Brain microvascular endothelial cell (primary cell): ENCODE measurements at regions not wholly inside any gene's neighbourhood (a gene's known extent, or its start where the extent isn't known, plus 50 kb on each side); places are given as distances from the start of the nearest gene placed in this dataset.
"Not testable (repeated sequence)": the region's sequence is repeated elsewhere in the genome, so short reads cannot be mapped to it uniquely, and the experiment has no call there.

Source experiments
- DNase-seq: peaks from one replicate; pipeline ENCODE4 v3.0.0-alpha.2; 2020
- H3K27ac ChIP-seq: fragments of 250-450 bp; sonication (Bioruptor Pico); 2 replicates; pipeline ENCODE4 v1.5.1; 2020; ENCODE audit warnings: mild to moderate bottlenecking, moderate library complexity
- H3K27me3 ChIP-seq: fragments of 250-450 bp; sonication (Bioruptor Pico); replicated peaks from 2 replicates; pipeline ENCODE4 v1.5.1; 2020; ENCODE audit warnings: mild to moderate bottlenecking
- H3K36me3 ChIP-seq: fragments of 250-450 bp; sonication (Bioruptor Pico); replicated peaks from 2 replicates; pipeline ENCODE4 v1.5.1; 2020; ENCODE audit warnings: mild to moderate bottlenecking
- H3K4me3 ChIP-seq: 2 replicates; pipeline ENCODE4 v1.5.1; 2011; ENCODE audit warnings: low read depth, mild to moderate bottlenecking, control low read depth, low read length, moderate library complexity
- in situ Hi-C: cut with HindIII; loops from 2 replicates; pipeline ENCODE4 v1.10.0; 2017; ENCODE audit warnings: low sequenced_read_pairs, low pct_ligation_motif_present
- TF ChIP-seq, protein P1 (sequence below): IDR thresholded peaks from 2 replicates; pipeline ENCODE4 v1.5.1; 2011; ENCODE audit warnings: low read depth, mild to moderate bottlenecking, moderate library complexity, low read length, control low read depth, inconsistent platforms; ENCODE audit errors: missing control alignments

DNA sequence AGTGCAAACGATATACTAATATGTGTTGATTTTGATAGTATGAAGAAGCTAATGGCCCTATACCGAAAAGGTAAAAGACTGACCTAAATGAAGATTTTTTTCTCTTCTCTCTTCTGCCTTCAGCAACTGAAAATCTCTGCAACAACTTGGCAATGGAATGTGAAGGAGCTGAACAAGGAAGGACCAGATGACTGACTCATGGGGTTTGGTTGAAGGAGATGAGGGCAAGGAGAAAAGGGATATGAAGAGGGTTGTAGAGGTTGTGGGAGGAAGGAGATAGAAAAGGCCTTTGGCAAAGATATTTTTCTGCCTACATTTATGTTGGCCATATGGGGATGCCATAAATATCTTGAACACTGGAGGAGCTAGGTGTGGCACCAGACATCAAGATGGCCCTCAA, 129.7 kb upstream of the CHD1 start:
- in situ Hi-C loops, result no loop called here
- Histone ChIP-seq H3K36me3 (no peaks in the 10 kb centered on the region), H3K4me3 (no peak overlapping the region), H3K27ac (no peak overlapping the region), H3K27me3 (no peaks in the 10 kb centered on the region)
- TF ChIP-seq, protein P1, sequence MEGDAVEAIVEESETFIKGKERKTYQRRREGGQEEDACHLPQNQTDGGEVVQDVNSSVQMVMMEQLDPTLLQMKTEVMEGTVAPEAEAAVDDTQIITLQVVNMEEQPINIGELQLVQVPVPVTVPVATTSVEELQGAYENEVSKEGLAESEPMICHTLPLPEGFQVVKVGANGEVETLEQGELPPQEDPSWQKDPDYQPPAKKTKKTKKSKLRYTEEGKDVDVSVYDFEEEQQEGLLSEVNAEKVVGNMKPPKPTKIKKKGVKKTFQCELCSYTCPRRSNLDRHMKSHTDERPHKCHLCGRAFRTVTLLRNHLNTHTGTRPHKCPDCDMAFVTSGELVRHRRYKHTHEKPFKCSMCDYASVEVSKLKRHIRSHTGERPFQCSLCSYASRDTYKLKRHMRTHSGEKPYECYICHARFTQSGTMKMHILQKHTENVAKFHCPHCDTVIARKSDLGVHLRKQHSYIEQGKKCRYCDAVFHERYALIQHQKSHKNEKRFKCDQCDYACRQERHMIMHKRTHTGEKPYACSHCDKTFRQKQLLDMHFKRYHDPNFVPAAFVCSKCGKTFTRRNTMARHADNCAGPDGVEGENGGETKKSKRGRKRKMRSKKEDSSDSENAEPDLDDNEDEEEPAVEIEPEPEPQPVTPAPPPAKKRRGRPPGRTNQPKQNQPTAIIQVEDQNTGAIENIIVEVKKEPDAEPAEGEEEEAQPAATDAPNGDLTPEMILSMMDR, result no peak
- DNase-seq, result no peak

DNA sequence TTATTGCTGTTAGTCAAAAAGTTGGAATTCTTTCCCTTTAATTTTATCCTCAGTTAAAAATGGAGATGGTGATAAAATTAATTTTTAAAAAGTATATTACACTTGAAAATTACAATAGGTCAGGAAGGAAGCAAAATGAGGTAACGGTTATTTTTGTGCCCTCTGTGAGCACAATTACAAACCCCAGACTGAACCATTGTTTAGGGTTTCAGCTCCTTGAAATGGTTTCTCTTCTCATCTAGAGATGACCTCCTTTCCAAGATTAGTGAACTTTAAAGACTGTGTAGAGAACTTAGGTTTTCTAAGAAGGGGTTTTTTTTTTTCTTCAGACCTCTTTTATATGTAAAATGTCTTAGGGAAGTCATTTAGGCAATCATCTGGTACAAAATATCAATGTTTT, 126.2 kb upstream of the CHD1 start:
- TF ChIP-seq, protein P1, result no peak
- DNase-seq, result no peak
- in situ Hi-C loops, result no loop called here
- Histone ChIP-seq H3K36me3 (no peaks in the 10 kb centered on the region), H3K4me3 (no peak overlapping the region), H3K27ac (no peak overlapping the region), H3K27me3 (no peaks in the 10 kb centered on the region)

DNA sequence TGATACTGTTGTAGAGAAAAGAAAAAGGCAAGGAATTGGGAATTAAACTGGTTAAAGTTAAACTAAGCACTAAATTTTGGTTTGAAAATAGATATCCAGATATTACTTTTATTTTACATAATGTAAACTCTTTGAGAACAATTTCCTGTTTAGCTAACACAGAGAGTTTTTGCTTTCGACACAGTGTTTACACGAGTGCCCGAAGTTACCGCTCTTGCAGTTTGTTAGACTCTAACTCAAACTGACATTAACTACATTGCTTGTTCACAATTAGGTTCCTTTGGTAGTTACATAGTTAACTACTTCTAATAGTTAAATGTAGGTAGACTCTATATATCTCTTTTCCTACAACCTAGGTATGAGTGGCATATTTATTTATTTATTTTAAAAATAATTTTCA, 117.1 kb upstream of the CHD1 start:
- no peak overlapping the region for H3K27ac ChIP-seq
- in situ Hi-C loops, result no loop called here
- DNase-seq, result no peak
- TF ChIP-seq, protein P1, result no peak
- H3K36me3 ChIP-seq, result no peaks in the 10 kb centered on the region
- H3K4me3 ChIP-seq, result no peak overlapping the region
- H3K27me3 ChIP-seq, result no peaks in the 10 kb centered on the region

DNA sequence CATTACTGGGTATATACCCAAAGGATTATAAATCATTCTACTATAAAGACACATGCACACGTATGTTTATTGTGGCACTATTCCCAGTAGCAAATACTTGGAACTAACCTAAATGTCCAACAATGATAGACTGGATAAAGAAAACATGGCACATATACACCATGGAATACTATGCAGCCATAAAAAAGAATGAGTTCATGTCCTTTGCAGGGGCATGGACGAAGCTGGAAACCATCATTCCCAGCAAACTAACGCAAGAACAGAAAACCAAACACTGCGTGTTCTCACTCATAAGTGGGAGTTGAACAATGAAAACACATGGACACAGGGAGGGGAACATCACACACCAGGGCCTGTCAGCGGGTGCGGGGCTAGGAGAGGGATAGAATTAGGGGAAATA, 114.5 kb upstream of the CHD1 start:
- in situ Hi-C loops, H3K27me3 ChIP-seq, H3K27ac ChIP-seq: not testable (repeated sequence)

DNA sequence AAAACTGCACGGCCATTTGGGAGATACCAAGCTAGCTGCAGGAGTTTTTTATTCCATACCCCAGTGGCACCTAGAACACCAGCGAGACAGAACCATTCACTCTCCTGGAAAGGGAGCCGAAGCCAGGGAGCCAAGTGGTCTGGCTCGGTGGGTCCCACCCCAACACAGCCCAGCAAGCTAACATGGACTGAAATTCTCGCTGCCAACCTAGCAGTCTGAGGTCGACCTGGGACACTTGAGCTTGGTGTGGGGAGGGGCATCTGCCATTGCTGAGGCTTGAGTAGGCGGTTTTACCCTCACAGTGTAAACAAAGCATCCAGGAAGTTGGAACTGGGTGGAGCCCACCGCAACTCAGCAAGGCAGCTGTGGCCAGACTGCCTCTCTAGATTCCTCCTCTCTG, 108.9 kb upstream of the CHD1 start:
- in situ Hi-C loops, result no loop called here
- H3K36me3 ChIP-seq, result no peaks in the 10 kb centered on the region
- DNase-seq, result peak; percentile 24
- no peak overlapping the region for H3K27ac ChIP-seq
- no peaks in the 10 kb centered on the region for H3K27me3 ChIP-seq
- H3K4me3 ChIP-seq, result no peak overlapping the region
- TF ChIP-seq, protein P1, result no peak

More for the DNA sequence above, 114.5 kb upstream of the CHD1 start:
- not testable (repeated sequence) for H3K36me3 ChIP-seq, DNase-seq, H3K4me3 ChIP-seq

DNA sequence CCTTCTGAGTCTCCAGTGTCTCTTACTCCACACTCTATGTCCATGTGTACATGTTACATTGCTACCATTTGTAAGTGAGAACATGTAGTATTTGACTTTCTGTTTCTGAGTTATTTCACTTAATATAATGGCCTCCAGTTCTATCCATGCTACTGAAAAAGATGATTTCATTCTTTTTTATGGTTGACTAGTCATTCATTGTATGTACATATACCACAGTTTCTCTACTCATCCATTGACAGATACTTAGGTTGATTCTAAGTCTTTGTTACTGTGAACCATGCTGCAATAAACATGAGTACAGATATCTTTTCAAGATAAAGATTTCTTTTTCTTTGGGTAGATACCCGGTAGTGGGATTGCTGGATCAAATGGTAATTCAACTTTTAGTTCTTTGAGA, 107.1 kb upstream of the CHD1 start:
- no peaks in the 10 kb centered on the region for H3K27me3 ChIP-seq
- H3K4me3 ChIP-seq, result no peak overlapping the region
- TF ChIP-seq, protein P1, result no peak
- in situ Hi-C loops, result no loop called here
- H3K36me3 ChIP-seq, result no peaks in the 10 kb centered on the region
- no peak for DNase-seq
- no peak overlapping the region for H3K27ac ChIP-seq
